ENCODE measurements at regions not wholly inside any gene's neighbourhood (a gene's known extent, or its start where the extent isn't known, plus 50 kb on each side); places are given as distances from the start of the nearest gene placed in this dataset.

DNA sequence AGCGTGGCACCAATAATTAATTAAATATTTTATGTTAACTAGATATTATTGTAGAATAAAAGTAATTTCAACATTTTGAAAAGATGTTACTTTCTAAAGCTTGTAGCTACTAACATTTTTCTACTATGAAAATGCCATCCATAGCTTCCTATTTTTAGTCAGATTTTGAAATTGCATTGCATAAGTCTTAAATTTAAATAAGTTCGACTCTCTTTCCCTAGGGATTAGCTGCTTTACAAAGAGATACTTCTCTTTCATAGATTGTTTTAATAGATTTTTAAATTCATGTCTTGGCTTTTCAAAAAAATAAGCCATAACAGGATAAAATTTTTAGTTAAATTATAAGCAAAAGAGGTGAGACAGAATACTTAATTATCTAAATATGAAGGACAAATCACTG is 1279.6 kb downstream of the KCNT2 start:
- ATAC-seq = no peak
- no peaks in the 10 kb centered on the region for H3K9me3 Mint-ChIP-seq
- intact Hi-C loops (cut with micrococcal nuclease) = no loop called here
- H3K36me3 Mint-ChIP-seq (ENCODE audit: low read depth) = no peaks in the 10 kb centered on the region
- no peak overlapping the region for H3K4me3 Mint-ChIP-seq
- ChIA-PET POLR2A (no interaction called here), CTCF (interaction anchor here (1.2 kb wide), 1 partner anchor 45 kb away, joined by 3 read pairs; no protein-coding TSS in a partner anchor)
- no peaks in the 10 kb centered on the region for H3K27me3 Mint-ChIP-seq
- no peak for DNase-seq
- TF ChIP-seq, protein P1, sequence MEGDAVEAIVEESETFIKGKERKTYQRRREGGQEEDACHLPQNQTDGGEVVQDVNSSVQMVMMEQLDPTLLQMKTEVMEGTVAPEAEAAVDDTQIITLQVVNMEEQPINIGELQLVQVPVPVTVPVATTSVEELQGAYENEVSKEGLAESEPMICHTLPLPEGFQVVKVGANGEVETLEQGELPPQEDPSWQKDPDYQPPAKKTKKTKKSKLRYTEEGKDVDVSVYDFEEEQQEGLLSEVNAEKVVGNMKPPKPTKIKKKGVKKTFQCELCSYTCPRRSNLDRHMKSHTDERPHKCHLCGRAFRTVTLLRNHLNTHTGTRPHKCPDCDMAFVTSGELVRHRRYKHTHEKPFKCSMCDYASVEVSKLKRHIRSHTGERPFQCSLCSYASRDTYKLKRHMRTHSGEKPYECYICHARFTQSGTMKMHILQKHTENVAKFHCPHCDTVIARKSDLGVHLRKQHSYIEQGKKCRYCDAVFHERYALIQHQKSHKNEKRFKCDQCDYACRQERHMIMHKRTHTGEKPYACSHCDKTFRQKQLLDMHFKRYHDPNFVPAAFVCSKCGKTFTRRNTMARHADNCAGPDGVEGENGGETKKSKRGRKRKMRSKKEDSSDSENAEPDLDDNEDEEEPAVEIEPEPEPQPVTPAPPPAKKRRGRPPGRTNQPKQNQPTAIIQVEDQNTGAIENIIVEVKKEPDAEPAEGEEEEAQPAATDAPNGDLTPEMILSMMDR (IDR thresholded peaks at IDR 0.05) = no peak
- H3K27ac Mint-ChIP-seq = no peak overlapping the region
- no peaks in the 10 kb centered on the region for H3K4me1 Mint-ChIP-seq (ENCODE audit: low read depth)

- DNase-seq (no peak), ATAC-seq (no peak)
- Mint-ChIP-seq H3K27me3 (no peaks in the 10 kb centered on the region), H3K9me3 (no peaks in the 10 kb centered on the region), H3K27ac (no peak overlapping the region), H3K4me3 (no peak overlapping the region), H3K4me1 (ENCODE audit: low read depth) (no peaks in the 10 kb centered on the region), H3K36me3 (ENCODE audit: low read depth) (no peaks in the 10 kb centered on the region)
- POLR2A ChIA-PET = no interaction called here
- TF ChIP-seq, protein P1 (IDR thresholded peaks at IDR 0.05) = no peak
- CTCF ChIA-PET = interaction anchor here (1.2 kb wide), 1 partner anchor 45 kb away, joined by 3 read pairs; no protein-coding TSS in a partner anchor
- intact Hi-C loops (cut with micrococcal nuclease) = no loop called here
These were observed 1280.1 kb downstream of the KCNT2 start for GRCh38 chr1:195328102-195328501.

GRCh38 chr1:195327361-195327760 is 1280.9 kb downstream of the KCNT2 start:
- no peak for DNase-seq
- Mint-ChIP-seq H3K4me1 (ENCODE audit: low read depth) (no peaks in the 10 kb centered on the region), H3K36me3 (ENCODE audit: low read depth) (no peaks in the 10 kb centered on the region), H3K27me3 (no peaks in the 10 kb centered on the region), H3K27ac (no peak overlapping the region), H3K9me3 (no peaks in the 10 kb centered on the region), H3K4me3 (no peak overlapping the region)
- TF ChIP-seq, protein P1 (IDR thresholded peaks at IDR 0.05) = no peak
- ChIA-PET POLR2A (no interaction called here), CTCF (interaction anchor here (1.2 kb wide), 1 partner anchor 44 kb away, joined by 3 read pairs; no protein-coding TSS in a partner anchor)
- ATAC-seq = no peak
- intact Hi-C loops (cut with micrococcal nuclease) = no loop called here

GRCh38 chr1:195326325-195326724 is 1281.9 kb downstream of the KCNT2 start:
- H3K4me1 Mint-ChIP-seq (ENCODE audit: low read depth) = no peaks in the 10 kb centered on the region
- no peak overlapping the region for H3K27ac Mint-ChIP-seq
- no peaks in the 10 kb centered on the region for H3K9me3 Mint-ChIP-seq
- CTCF ChIA-PET = no interaction called here
- H3K27me3 Mint-ChIP-seq = no peaks in the 10 kb centered on the region
- no peak for DNase-seq
- POLR2A ChIA-PET = no interaction called here
- TF ChIP-seq, protein P1 (IDR thresholded peaks at IDR 0.05) = no peak
- intact Hi-C loops (cut with micrococcal nuclease) = no loop called here
- no peak for ATAC-seq
- no peaks in the 10 kb centered on the region for H3K36me3 Mint-ChIP-seq (ENCODE audit: low read depth)
- H3K4me3 Mint-ChIP-seq = no peak overlapping the region

GRCh38 chr1:195325181-195325580 is 1283.1 kb downstream of the KCNT2 start:
- H3K27ac Mint-ChIP-seq = no peak overlapping the region
- intact Hi-C loops (cut with micrococcal nuclease) = no loop called here
- H3K4me3 Mint-ChIP-seq = no peak overlapping the region
- H3K27me3 Mint-ChIP-seq = no peaks in the 10 kb centered on the region
- TF ChIP-seq, protein P1 (IDR thresholded peaks at IDR 0.05) = no peak
- H3K36me3 Mint-ChIP-seq (ENCODE audit: low read depth) = no peaks in the 10 kb centered on the region
- no peak for DNase-seq
- H3K4me1 Mint-ChIP-seq (ENCODE audit: low read depth) = no peaks in the 10 kb centered on the region
- ChIA-PET CTCF (interaction anchor here (0.5 kb wide), 1 partner anchor 163 kb away, joined by 3 read pairs; no protein-coding TSS in a partner anchor), POLR2A (no interaction called here)
- no peak for ATAC-seq
- peaks cover 3% of the 10 kb centered on the region for H3K9me3 Mint-ChIP-seq
